Ovary (tissue), 7 donors: ENCODE measurements at regions not wholly inside any gene's neighbourhood (a gene's known extent, or its start where the extent isn't known, plus 50 kb on each side); places are given as distances from the start of the nearest gene placed in this dataset.

Experiments used
- DNase-seq, 5 donors: peaks; one replicate each; pipeline ENCODE4 v3.0.0-alpha.2; 2019 to 2020
- H3K27ac ChIP-seq, 2 donors: fragments of 200-600 bp; one replicate each; pipeline versions ENCODE4 v1.5.1 to v1.8.0; 2019 to 2022
- H3K27me3 ChIP-seq: fragments of 200-600 bp; one replicate; pipeline ENCODE4 v1.8.0; 2022
- H3K36me3 ChIP-seq: fragments of 200-600 bp; sonication (generic); one replicate; pipeline ENCODE4 v1.5.1; 2019
- H3K4me1 ChIP-seq: one replicate; pipeline ENCODE4 v1.8.1; 2013; ENCODE audit warnings: mild to moderate bottlenecking, moderate library complexity; ENCODE audit not compliant: insufficient read depth
- H3K4me3 ChIP-seq: fragments of 200-600 bp; sonication (generic); one replicate; pipeline ENCODE4 v1.5.1; 2017
- H3K9me3 ChIP-seq, 2 donors: fragments of 200-600 bp in 1 of 2; sonication (generic) in 1 of 2; one replicate each; pipeline versions ENCODE4 v1.5.1 to v1.8.1; 2013 to 2019; ENCODE audit warnings: mild to moderate bottlenecking in 1 of 2, moderate library complexity in 1 of 2
- CTCF ChIP-seq, 3 donors: fragments of 450-650 bp in 2 of 3; fragments of 200-600 bp in 1 of 3; IDR thresholded peaks; one replicate each; pipeline versions ENCODE4 v1.5.1 to v1.8.0; 2016 to 2022; ENCODE audit warnings: antibody characterized with exemption in 3 of 3, mild to moderate bottlenecking in 1 of 3
- EP300 ChIP-seq: sonication (generic); formaldehyde crosslinking; IDR thresholded peaks from one replicate; pipeline ENCODE4 v1.6.1; 2017; ENCODE audit warnings: antibody characterized with exemption
- POLR2A ChIP-seq: fragments of 450-650 bp; IDR thresholded peaks from one replicate; pipeline ENCODE4 v1.6.1; 2017; ENCODE audit warnings: antibody characterized with exemption, mild to moderate bottlenecking, moderate library complexity
- WGBS, 3 donors: extraction: QIAGEN DNeasy Blood & Tissue Kit in 1 of 3; methylation state at CpG; one replicate each; pipeline versions ENCODE4 v1.1.5 to v1.1.7; 2013 to 2017; 5-methylcytosine and 5-hydroxymethylcytosine counted together
- intact Hi-C, 4 donors: fragments of 100-400 bp; cut with DNase I; formaldehyde crosslinking; loops; one replicate each; pipeline versions ENCODE4 v1.11.0 to v1.15.1; 2022 to 2023
- donor health status: DM: no; HTN: no; CAD: no; lungs with moderate emphysema.
- donor health status: DM: no; HTN: no; CAD: no.
- donor health status: Bipolar disorder and iron deficiency.
- donor health status: DM: no; HTN: no; CAD: no.
- donor health status: DM: yes; HTN: yes; CAD: no.

GRCh38 chr5:169471021-169471420 is 112.6 kb upstream of the SPDL1 start:
- Histone ChIP-seq H3K27me3 (no peaks in the 10 kb centered on the region), H3K27ac (no peak overlapping the region), H3K9me3 (no peaks in the 10 kb centered on the region), H3K4me1 (no peaks in the 10 kb centered on the region), H3K36me3 (no peaks in the 10 kb centered on the region), H3K4me3 (no peak overlapping the region)
- 72 to 73% (median 73%) methylated on average over 4 of the region's 4 CpGs for WGBS, 3 donors
- intact Hi-C loops, result no loop called here
- no peak for TF ChIP-seq POLR2A
- no peak for TF ChIP-seq CTCF (IDR thresholded peaks at IDR 0.05)
- TF ChIP-seq EP300, result no peak
- no peak for DNase-seq

GRCh38 chr5:169467041-169467771 is 116.4 kb upstream of the SPDL1 start:
- H3K9me3 ChIP-seq, result no peaks in the 10 kb centered on the region
- TF ChIP-seq EP300 (no peak), POLR2A (no peak), CTCF (IDR thresholded peaks at IDR 0.05) (no peak)
- no peaks in the 10 kb centered on the region for H3K27me3 ChIP-seq
- no peak for DNase-seq
- no peaks in the 10 kb centered on the region for H3K36me3 ChIP-seq
- H3K4me1 ChIP-seq, result no peaks in the 10 kb centered on the region
- intact Hi-C loops, result no loop called here
- no peak overlapping the region for H3K4me3 ChIP-seq
- no peak overlapping the region for H3K27ac ChIP-seq
- WGBS, 3 donors, result 21 to 28% (median 24%) methylated on average over 5 of the region's 5 CpGs

DNA sequence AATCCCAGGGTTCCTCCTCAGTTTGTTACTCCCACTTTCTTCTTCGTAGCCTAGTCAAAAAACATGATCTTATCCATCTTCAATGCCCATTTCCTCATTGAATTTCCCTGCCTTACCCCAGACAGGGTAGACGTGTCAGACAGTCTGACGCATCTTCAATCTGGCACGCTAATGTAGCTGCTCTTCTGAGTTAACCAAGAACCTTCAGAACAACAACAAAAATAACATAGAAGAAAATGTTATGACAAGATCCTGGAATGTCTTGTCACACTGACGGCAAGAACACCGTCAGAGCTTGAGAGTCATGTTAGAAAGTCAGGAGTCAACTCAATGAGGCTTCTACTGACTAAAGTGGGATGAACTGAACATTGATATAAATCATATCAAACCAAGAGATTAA is 122.7 kb upstream of the SPDL1 start:
- H3K36me3 ChIP-seq, result no peaks in the 10 kb centered on the region
- intact Hi-C loops, result no loop called here
- 81 to 86% (median 84%) methylated on average over 6 of the region's 6 CpGs for WGBS, 3 donors
- no peaks in the 10 kb centered on the region for H3K4me1 ChIP-seq
- H3K9me3 ChIP-seq, result no peaks in the 10 kb centered on the region
- no peaks in the 10 kb centered on the region for H3K27me3 ChIP-seq
- no peak overlapping the region for H3K4me3 ChIP-seq
- TF ChIP-seq POLR2A (no peak), EP300 (no peak), CTCF (IDR thresholded peaks at IDR 0.05) (no peak)
- H3K27ac ChIP-seq, result no peak overlapping the region
- DNase-seq, result no peak

GRCh38 chr5:169460123-169460522 is 123.5 kb upstream of the SPDL1 start:
- 58 to 70% (median 67%) methylated on average over 1 of the region's 1 CpG for WGBS, 3 donors
- Histone ChIP-seq H3K27ac (no peak overlapping the region), H3K4me3 (no peak overlapping the region), H3K27me3 (no peaks in the 10 kb centered on the region), H3K9me3 (no peaks in the 10 kb centered on the region), H3K4me1 (no peaks in the 10 kb centered on the region), H3K36me3 (no peaks in the 10 kb centered on the region)
- intact Hi-C loops, result no loop called here
- DNase-seq, result no peak
- TF ChIP-seq EP300 (no peak), POLR2A (no peak), CTCF (IDR thresholded peaks at IDR 0.05) (no peak)
